Naive thymus-derived CD4-positive, alpha-beta T cell (primary cell): ENCODE measurements at regions not wholly inside any gene's neighbourhood (a gene's known extent, or its start where the extent isn't known, plus 50 kb on each side); places are given as distances from the start of the nearest gene placed in this dataset.

Source experiments
- ATAC-seq: fragments of 150-1000 bp; cut with Tn5 transposase; 2 replicates; pipeline ENCODE4 v1.10.0; 2021; ENCODE audit warnings: mild to moderate bottlenecking, moderate library complexity
- CTCF ChIA-PET: fragments of 350-600 bp; sonication (Branson Sonifier 250); formaldehyde crosslinking; loops from one replicate; lab custom pipeline; 2021; ENCODE audit warnings: antibody characterized with exemption; lab: Charles Lee
- POLR2A ChIA-PET: fragments of 350-600 bp; sonication (Branson Sonifier 250); formaldehyde crosslinking; loops from one replicate; lab custom pipeline; 2021; ENCODE audit warnings: antibody characterized with exemption, inconsistent platforms; lab: Charles Lee
- DNase-seq, 9 donors: peaks; one replicate each; pipeline versions ENCODE4 v3.0.0 to v3.0.0-alpha.2; 2020 to 2022; ENCODE audit warnings: mixed read lengths in 1 of 9
- H3K27ac ChIP-seq: one replicate; pipeline ENCODE4 v1.7.0; 2013; ENCODE audit warnings: mild to moderate bottlenecking, low read depth, low read length, moderate library complexity
- H3K27me3 ChIP-seq, 2 donors: one replicate each; pipeline ENCODE4 v1.7.0; 2013; ENCODE audit warnings: low read length in 2 of 2, mild to moderate bottlenecking in 2 of 2, moderate library complexity in 2 of 2; ENCODE audit not compliant: control insufficient read depth in 2 of 2, insufficient read depth in 2 of 2
- H3K36me3 ChIP-seq, 3 experiments: 1 replicate in 2 of 3; 2 replicates in 1 of 3; pipeline ENCODE4 v1.7.0; 2013; ENCODE audit warnings: low read length in 3 of 3, mild to moderate bottlenecking in 3 of 3, moderate library complexity in 1 of 3; ENCODE audit not compliant: insufficient read depth in 3 of 3, control insufficient read depth in 2 of 3
- H3K4me1 ChIP-seq, 2 donors: one replicate each; pipeline ENCODE4 v1.7.0; 2013; ENCODE audit warnings: low read length in 2 of 2, mild to moderate bottlenecking in 2 of 2, moderate library complexity in 1 of 2; ENCODE audit not compliant: control insufficient read depth in 2 of 2, insufficient read depth in 2 of 2
- H3K4me3 ChIP-seq: 2 replicates; pipeline ENCODE4 v1.7.0; 2013; ENCODE audit warnings: mild to moderate bottlenecking, low read length
- H3K9me3 ChIP-seq, 3 experiments: 1 replicate in 2 of 3; 2 replicates in 1 of 3; pipeline ENCODE4 v1.7.0; 2013; ENCODE audit warnings: low read length in 3 of 3; ENCODE audit not compliant: control insufficient read depth in 2 of 3
- H3K27ac Mint-ChIP-seq, 9 donors: one replicate each; pipeline ENCODE4 v1.8.0; 2020 to 2022; ENCODE audit warnings: mixed read lengths in 9 of 9, mild to moderate bottlenecking in 8 of 9, moderate library complexity in 5 of 9, inconsistent platforms in 2 of 9
- H3K27me3 Mint-ChIP-seq, 5 donors: one replicate each; pipeline ENCODE4 v1.8.0; 2021 to 2022; ENCODE audit warnings: mixed read lengths in 5 of 5, mild to moderate bottlenecking in 1 of 5
- H3K36me3 Mint-ChIP-seq, 5 donors: one replicate each; pipeline ENCODE4 v1.8.0; 2020 to 2022; ENCODE audit warnings: mixed read lengths in 5 of 5, mild to moderate bottlenecking in 3 of 5, inconsistent platforms in 1 of 5
- H3K4me1 Mint-ChIP-seq, 7 donors: one replicate each; pipeline ENCODE4 v1.8.0; 2020 to 2022; ENCODE audit warnings: mixed read lengths in 7 of 7, mild to moderate bottlenecking in 3 of 7, inconsistent platforms in 1 of 7
- H3K4me3 Mint-ChIP-seq, 10 donors: one replicate each; pipeline ENCODE4 v1.8.0; 2020 to 2022; ENCODE audit warnings: mild to moderate bottlenecking in 10 of 10, mixed read lengths in 10 of 10, moderate library complexity in 6 of 10, inconsistent platforms in 2 of 10
- H3K9me3 Mint-ChIP-seq, 11 donors: one replicate each; pipeline ENCODE4 v1.8.0; 2020 to 2022; ENCODE audit warnings: mixed read lengths in 11 of 11, mild to moderate bottlenecking in 4 of 11, inconsistent platforms in 1 of 11, moderate library complexity in 1 of 11
- intact Hi-C, 2 donors: fragments of 100-400 bp; cut with micrococcal nuclease; formaldehyde crosslinking; loops; one replicate each; pipeline ENCODE4 v1.15.1; 2023

DNA sequence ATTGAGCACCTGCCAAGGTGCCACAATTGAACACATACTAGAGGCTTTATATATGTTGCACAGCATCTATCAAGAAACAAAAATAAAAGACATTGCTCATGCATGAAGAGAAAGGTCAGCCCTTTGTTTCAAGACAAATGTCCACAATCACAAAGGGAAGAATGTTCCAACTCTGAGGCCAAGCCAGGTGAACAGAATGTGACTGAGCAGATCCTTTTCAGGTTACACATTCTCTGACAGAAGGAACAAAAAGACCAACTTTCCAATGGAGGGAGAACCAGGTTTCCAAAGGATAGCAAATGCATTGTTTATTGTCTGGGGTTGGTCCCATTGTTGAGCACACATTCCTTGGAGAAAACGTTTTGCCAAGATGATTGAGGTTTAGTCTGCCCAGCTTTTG is 50.2 kb upstream of the FAM174B start:
- H3K27me3 ChIP-seq = no peaks in the 10 kb centered on the region
- H3K4me3 Mint-ChIP-seq = no peak overlapping the region
- ChIA-PET POLR2A (no interaction called here), CTCF (no interaction called here)
- H3K4me1 ChIP-seq = no peaks in the 10 kb centered on the region
- H3K27me3 Mint-ChIP-seq = peaks cover 0 to 4% (median 2%) of the 10 kb centered on the region in 5 donors
- no peak overlapping the region for H3K27ac ChIP-seq
- H3K4me1 Mint-ChIP-seq = peaks cover 0 to 10% (median 6%) of the 10 kb centered on the region in 7 donors
- no peaks in the 10 kb centered on the region for H3K9me3 ChIP-seq
- no peaks in the 10 kb centered on the region for H3K36me3 Mint-ChIP-seq
- no peaks in the 10 kb centered on the region for H3K9me3 Mint-ChIP-seq
- DNase-seq (no peak), ATAC-seq (no peak)
- no peak overlapping the region for H3K27ac Mint-ChIP-seq
- intact Hi-C loops = no loop called here
- no peak overlapping the region for H3K4me3 ChIP-seq
- H3K36me3 ChIP-seq = no peaks in the 10 kb centered on the region

DNA sequence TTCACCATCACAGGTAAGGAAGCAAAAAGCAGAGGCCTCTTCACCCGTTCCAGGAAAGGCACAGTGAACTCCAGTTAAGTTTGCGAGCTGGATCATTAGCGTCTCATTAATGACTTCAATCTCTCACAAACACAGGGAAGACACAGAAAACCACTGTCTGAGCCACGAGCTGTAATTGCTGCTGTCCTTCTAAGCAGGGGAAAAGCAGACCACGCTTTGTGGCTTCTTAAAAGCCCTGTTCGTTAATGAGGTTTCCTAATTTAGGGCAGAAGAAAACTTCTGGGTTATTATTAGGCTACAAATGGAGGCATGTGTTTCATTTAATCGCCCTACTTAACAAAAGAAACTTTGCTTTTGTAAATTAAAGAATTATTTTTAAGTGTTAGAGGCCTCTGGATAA is 50.6 kb upstream of the FAM174B start:
- no peaks in the 10 kb centered on the region for H3K9me3 Mint-ChIP-seq

GRCh38 chr15:92707880-92708551 is 52.4 kb upstream of the FAM174B start:
- no peaks in the 10 kb centered on the region for H3K9me3 ChIP-seq
- no peaks in the 10 kb centered on the region for H3K27me3 ChIP-seq
- no peak for ATAC-seq
- Mint-ChIP-seq H3K4me1 (peaks cover 0 to 10% (median 6%) of the 10 kb centered on the region in 7 donors), H3K36me3 (no peaks in the 10 kb centered on the region), H3K9me3 (no peaks in the 10 kb centered on the region), H3K27me3 (peaks cover 0 to 6% (median 3%) of the 10 kb centered on the region in 5 donors), H3K4me3 (no peak overlapping the region), H3K27ac (no peak overlapping the region)
- no peak overlapping the region for H3K4me3 ChIP-seq
- DNase-seq = no peak
- POLR2A ChIA-PET = no interaction called here
- no peaks in the 10 kb centered on the region for H3K36me3 ChIP-seq
- H3K27ac ChIP-seq = no peak overlapping the region
- CTCF ChIA-PET = no interaction called here
- no peaks in the 10 kb centered on the region for H3K4me1 ChIP-seq
- intact Hi-C loops = no loop called here

More for the DNA sequence above, 50.6 kb upstream of the FAM174B start:
- Histone ChIP-seq H3K4me1 (no peaks in the 10 kb centered on the region), H3K4me3 (no peak overlapping the region), H3K9me3 (no peaks in the 10 kb centered on the region), H3K27me3 (no peaks in the 10 kb centered on the region), H3K27ac (no peak overlapping the region), H3K36me3 (no peaks in the 10 kb centered on the region)
- Mint-ChIP-seq H3K27me3 (peaks cover 0 to 4% (median 2%) of the 10 kb centered on the region in 5 donors), H3K27ac (no peak overlapping the region), H3K36me3 (no peaks in the 10 kb centered on the region), H3K4me1 (peaks cover 0 to 10% (median 6%) of the 10 kb centered on the region in 7 donors), H3K4me3 (no peak overlapping the region)
- CTCF ChIA-PET = no interaction called here
- DNase-seq (no peak), ATAC-seq (no peak)
- POLR2A ChIA-PET = no interaction called here
- intact Hi-C loops = no loop called here

GRCh38 chr15:92708635-92709034 is 53.1 kb upstream of the FAM174B start:
- H3K9me3 Mint-ChIP-seq = no peaks in the 10 kb centered on the region
- POLR2A ChIA-PET = no interaction called here
- no peaks in the 10 kb centered on the region for H3K36me3 Mint-ChIP-seq
- no peaks in the 10 kb centered on the region for H3K27me3 ChIP-seq
- peaks cover 0 to 11% (median 3%) of the 10 kb centered on the region in 5 donors for H3K27me3 Mint-ChIP-seq
- no peak overlapping the region for H3K4me3 ChIP-seq
- no peaks in the 10 kb centered on the region for H3K9me3 ChIP-seq
- DNase-seq = no peak
- no peaks in the 10 kb centered on the region for H3K36me3 ChIP-seq
- CTCF ChIA-PET = interaction anchor here (0.7 kb wide), 1 partner anchor 1484 kb away, joined by 3 read pairs; no protein-coding TSS in a partner anchor
- no peaks in the 10 kb centered on the region for H3K4me1 ChIP-seq
- no peak for ATAC-seq
- intact Hi-C loops = no loop called here
- peaks cover 0 to 10% (median 6%) of the 10 kb centered on the region in 7 donors for H3K4me1 Mint-ChIP-seq
- no peak overlapping the region for H3K27ac ChIP-seq
- H3K4me3 Mint-ChIP-seq = no peak overlapping the region
- no peak overlapping the region for H3K27ac Mint-ChIP-seq

GRCh38 chr15:92709110-92709790 is 53.7 kb upstream of the FAM174B start:
- Histone ChIP-seq H3K4me3 (no peak overlapping the region), H3K27me3 (no peaks in the 10 kb centered on the region), H3K27ac (no peak overlapping the region), H3K9me3 (no peaks in the 10 kb centered on the region), H3K36me3 (no peaks in the 10 kb centered on the region), H3K4me1 (no peaks in the 10 kb centered on the region)
- Mint-ChIP-seq H3K27ac (no peak overlapping the region), H3K36me3 (no peaks in the 10 kb centered on the region), H3K4me1 (peaks cover 3 to 10% (median 9%) of the 10 kb centered on the region in 7 donors), H3K9me3 (no peaks in the 10 kb centered on the region), H3K4me3 (no peak overlapping the region), H3K27me3 (peaks cover 0 to 16% (median 6%) of the 10 kb centered on the region in 5 donors)
- no peak for ATAC-seq
- no peak for DNase-seq
- CTCF ChIA-PET = interaction anchor here (0.7 kb wide), 1 partner anchor 1485 kb away, joined by 3 read pairs; no protein-coding TSS in a partner anchor
- POLR2A ChIA-PET = no interaction called here
- intact Hi-C loops = no loop called here

DNA sequence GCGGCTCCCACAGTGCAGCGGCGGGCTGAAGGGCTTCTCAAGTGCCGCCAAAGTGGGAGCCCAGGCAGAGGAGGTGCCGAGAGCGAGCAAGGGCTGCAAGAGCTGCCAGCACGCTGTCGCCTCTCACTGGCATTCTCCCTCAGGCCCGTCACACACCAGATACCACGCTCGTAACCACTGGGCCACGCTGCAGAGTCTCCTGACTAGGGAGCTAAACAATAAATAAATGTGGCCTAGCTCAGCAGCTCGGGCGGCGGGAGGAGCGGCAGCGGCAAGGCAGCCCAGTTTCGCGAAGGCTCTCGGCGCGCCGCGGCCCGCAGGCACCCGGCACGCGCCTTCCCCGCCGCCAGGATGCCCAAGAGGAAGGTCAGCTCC is 55.9 kb upstream of the FAM174B start:
- Mint-ChIP-seq H3K27ac (no peak overlapping the region), H3K4me1 (peaks cover 9 to 17% (median 14%) of the 10 kb centered on the region in 7 donors), H3K4me3 (no peak overlapping the region), H3K36me3 (no peaks in the 10 kb centered on the region), H3K27me3 (peaks cover 0 to 28% (median 7%) of the 10 kb centered on the region in 5 donors), H3K9me3 (no peaks in the 10 kb centered on the region)
- Histone ChIP-seq H3K4me3 (no peak overlapping the region), H3K36me3 (no peaks in the 10 kb centered on the region), H3K9me3 (no peaks in the 10 kb centered on the region), H3K27me3 (no peaks in the 10 kb centered on the region), H3K4me1 (peaks cover 4 to 6% of the 10 kb centered on the region in 2 donors), H3K27ac (no peak overlapping the region)
- ChIA-PET CTCF (no interaction called here), POLR2A (no interaction called here)
- ATAC-seq (no peak), DNase-seq (no peak)
- intact Hi-C loops = loop anchor here in 1 of 2 donors (5.0 to 10.0 kb wide), 2 partner anchors 319 to 437 kb away; partner anchors contain the start of gene ST8SIA2
